Karpas-422 (cell line): ENCODE measurements at regions not wholly inside any gene's neighbourhood (a gene's known extent, or its start where the extent isn't known, plus 50 kb on each side); places are given as distances from the start of the nearest gene placed in this dataset.

ENCODE experiments used
- DNase-seq: peaks from one replicate; pipeline ENCODE4 v3.0.0-alpha.2; 2015
- H2AFZ ChIP-seq: fragments of 200-600 bp; sonication (generic); 2 replicates; pipeline ENCODE4 v1.6.1; 2014; ENCODE audit warnings: antibody characterized with exemption, low read length, mixed read lengths
- H3K27ac ChIP-seq: fragments of 200-600 bp; sonication (generic); 2 replicates; pipeline ENCODE4 v1.5.1; 2014; ENCODE audit warnings: mild to moderate bottlenecking, low read length, moderate library complexity
- H3K27me3 ChIP-seq: fragments of 200-600 bp; sonication (generic); 2 replicates; pipeline ENCODE4 v1.6.1; 2014; ENCODE audit warnings: low read length, mixed read lengths
- H3K36me3 ChIP-seq: fragments of 200-600 bp; sonication (generic); 2 replicates; pipeline ENCODE4 v1.6.1; 2014; ENCODE audit warnings: low read length, mixed read lengths; ENCODE audit not compliant: insufficient read depth
- H3K4me1 ChIP-seq: fragments of 200-600 bp; sonication (generic); 2 replicates; pipeline ENCODE4 v1.6.1; 2014; ENCODE audit warnings: mild to moderate bottlenecking, low read length, mixed read lengths
- H3K4me2 ChIP-seq: fragments of 200-600 bp; sonication (generic); 2 replicates; pipeline ENCODE4 v1.6.1; 2014; ENCODE audit warnings: low read length, low read depth, mild to moderate bottlenecking; ENCODE audit not compliant: poor library complexity, severe bottlenecking
- H3K4me3 ChIP-seq: fragments of 200-600 bp; sonication (generic); 2 replicates; pipeline ENCODE4 v1.5.1; 2014; ENCODE audit warnings: mild to moderate bottlenecking, antibody characterized with exemption, low read length, mixed read lengths
- H3K79me2 ChIP-seq: fragments of 200-600 bp; sonication (generic); 2 replicates; pipeline ENCODE4 v1.6.1; 2014; ENCODE audit warnings: mild to moderate bottlenecking, low read length, mixed read lengths
- H3K9ac ChIP-seq: fragments of 200-600 bp; sonication (generic); 2 replicates; pipeline ENCODE4 v1.6.0; 2014; ENCODE audit warnings: low read length
- H3K9me2 ChIP-seq: fragments of 200-600 bp; sonication (generic), shearing (Covaris generic); replicated peaks from 2 replicates; pipeline ENCODE4 v1.6.0; 2014; ENCODE audit warnings: mild to moderate bottlenecking, low read length, moderate library complexity; ENCODE audit not compliant: insufficient read depth
- H3K9me3 ChIP-seq: fragments of 300-700, 200-600 bp; sonication (generic); 2 replicates; pipeline ENCODE4 v1.6.1; 2014; ENCODE audit warnings: low read length, mixed read lengths
- H4K20me1 ChIP-seq: fragments of 200-600 bp; sonication (generic); 2 replicates; pipeline ENCODE4 v1.6.1; 2014; ENCODE audit warnings: mild to moderate bottlenecking, antibody characterized with exemption, low read length, low read depth; ENCODE audit not compliant: insufficient read depth

DNA sequence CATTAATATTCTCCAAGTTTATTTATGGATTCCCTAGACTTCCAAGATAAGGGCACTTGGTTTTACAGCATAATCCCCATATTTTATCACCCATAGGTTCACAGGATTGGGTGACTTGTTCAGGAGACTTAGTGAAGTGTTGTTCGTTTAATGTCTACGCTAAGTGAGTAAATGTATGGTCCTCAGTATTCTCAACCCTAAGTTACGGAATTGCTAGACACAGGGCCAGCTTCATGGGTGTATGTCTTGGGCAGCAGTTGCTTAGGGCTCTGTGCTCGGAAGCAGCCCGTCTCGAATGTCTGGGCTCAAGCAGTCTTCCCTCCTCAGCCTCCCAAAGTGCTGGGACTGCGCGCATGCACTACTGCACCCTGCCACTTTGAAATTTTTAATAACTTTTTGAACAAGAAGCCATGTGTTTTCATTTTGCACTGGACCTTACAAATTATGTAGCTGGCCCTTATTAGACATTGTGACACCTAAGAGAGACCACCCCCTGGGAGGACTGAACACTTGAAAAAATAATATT, 91.5 kb upstream of the ZNF217 start:
- Histone ChIP-seq H3K36me3 (no peaks in the 10 kb centered on the region), H3K9me2 (no peaks in the 10 kb centered on the region), H3K27ac (no peak overlapping the region), H3K9me3 (no peaks in the 10 kb centered on the region), H4K20me1 (no peaks in the 10 kb centered on the region), H3K9ac (no peak overlapping the region), H3K4me3 (no peak overlapping the region), H2AFZ (no peak overlapping the region), H3K27me3 (no peaks in the 10 kb centered on the region), H3K4me2 (no peak overlapping the region), H3K4me1 (no peaks in the 10 kb centered on the region), H3K79me2 (no peaks in the 10 kb centered on the region)
- no peak for DNase-seq

DNA sequence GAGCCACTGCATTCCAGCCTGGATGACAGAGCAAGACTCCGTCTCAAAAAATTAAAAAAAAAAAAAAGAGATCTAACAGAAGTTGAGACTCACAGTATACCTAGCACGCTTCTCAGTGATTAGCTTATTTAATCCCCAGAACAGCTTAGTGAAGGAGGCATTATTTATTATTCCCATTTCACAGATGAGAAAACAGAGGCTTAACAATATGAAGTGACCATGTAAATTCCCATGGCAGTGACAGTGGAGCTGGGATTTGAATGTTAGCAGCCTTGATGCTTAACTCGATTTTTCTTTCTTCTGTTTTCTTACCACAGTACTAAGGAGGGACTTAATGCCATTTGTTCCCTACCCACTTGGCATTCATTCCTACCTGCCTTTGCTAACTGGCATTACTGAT, 89.9 kb upstream of the ZNF217 start:
- Histone ChIP-seq H2AFZ (no peak overlapping the region), H3K36me3 (no peaks in the 10 kb centered on the region), H3K4me1 (no peaks in the 10 kb centered on the region), H3K4me2 (no peak overlapping the region), H3K9me2 (no peaks in the 10 kb centered on the region), H3K9ac (no peak overlapping the region), H3K27ac (no peak overlapping the region), H3K79me2 (no peaks in the 10 kb centered on the region), H3K4me3 (no peak overlapping the region), H3K27me3 (no peaks in the 10 kb centered on the region), H3K9me3 (no peaks in the 10 kb centered on the region), H4K20me1 (no peaks in the 10 kb centered on the region)
- no peak for DNase-seq

DNA sequence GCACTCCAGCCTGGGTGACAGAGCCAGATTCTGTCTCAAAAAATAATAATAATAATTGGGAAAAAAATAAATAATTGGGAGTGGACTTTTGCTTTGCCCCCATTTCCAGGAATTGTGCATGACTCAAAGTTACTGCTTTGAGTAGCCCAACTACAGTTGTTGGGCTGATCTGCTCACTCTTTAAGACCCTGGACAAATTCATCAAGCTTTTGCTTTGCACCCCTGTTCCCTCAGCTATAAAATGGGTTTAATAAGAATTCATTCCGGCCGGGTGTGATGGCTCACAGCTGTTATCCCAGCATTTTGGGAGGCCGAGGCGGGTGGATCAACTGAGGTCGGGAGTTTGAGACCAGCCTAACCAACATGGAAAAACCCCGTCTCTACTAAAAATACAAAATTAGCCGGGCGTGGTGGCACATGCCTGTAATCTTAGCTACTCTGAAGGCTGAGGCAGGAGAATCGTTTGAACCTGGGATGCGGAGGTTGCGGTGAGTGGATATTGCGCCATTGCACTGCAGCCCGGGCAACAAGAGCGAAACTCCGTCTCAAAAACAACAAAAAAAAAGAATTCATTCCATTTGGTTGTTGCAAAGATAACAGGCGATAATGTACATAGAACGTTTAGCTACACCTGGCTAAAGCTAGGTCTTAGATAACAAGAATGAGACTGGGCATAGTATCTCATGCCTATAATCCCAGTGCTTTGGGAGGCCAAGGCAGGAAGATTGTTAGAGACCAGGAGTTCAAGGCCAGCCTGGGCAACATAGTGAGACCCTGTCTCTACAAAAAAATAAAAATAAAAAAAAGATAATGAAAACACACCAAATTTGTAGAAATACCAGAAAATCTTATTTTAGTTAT, 87.9 kb upstream of the ZNF217 start:
- H3K9ac ChIP-seq, result no peak overlapping the region
- no peaks in the 10 kb centered on the region for H3K79me2 ChIP-seq
- H3K9me3 ChIP-seq, result no peaks in the 10 kb centered on the region
- DNase-seq, result no peak
- H3K9me2 ChIP-seq, result no peaks in the 10 kb centered on the region
- no peak overlapping the region for H3K27ac ChIP-seq
- no peaks in the 10 kb centered on the region for H3K4me1 ChIP-seq
- no peak overlapping the region for H3K4me2 ChIP-seq
- no peak overlapping the region for H2AFZ ChIP-seq
- H4K20me1 ChIP-seq, result no peaks in the 10 kb centered on the region
- H3K4me3 ChIP-seq, result no peak overlapping the region
- no peaks in the 10 kb centered on the region for H3K27me3 ChIP-seq
- H3K36me3 ChIP-seq, result no peaks in the 10 kb centered on the region

DNA sequence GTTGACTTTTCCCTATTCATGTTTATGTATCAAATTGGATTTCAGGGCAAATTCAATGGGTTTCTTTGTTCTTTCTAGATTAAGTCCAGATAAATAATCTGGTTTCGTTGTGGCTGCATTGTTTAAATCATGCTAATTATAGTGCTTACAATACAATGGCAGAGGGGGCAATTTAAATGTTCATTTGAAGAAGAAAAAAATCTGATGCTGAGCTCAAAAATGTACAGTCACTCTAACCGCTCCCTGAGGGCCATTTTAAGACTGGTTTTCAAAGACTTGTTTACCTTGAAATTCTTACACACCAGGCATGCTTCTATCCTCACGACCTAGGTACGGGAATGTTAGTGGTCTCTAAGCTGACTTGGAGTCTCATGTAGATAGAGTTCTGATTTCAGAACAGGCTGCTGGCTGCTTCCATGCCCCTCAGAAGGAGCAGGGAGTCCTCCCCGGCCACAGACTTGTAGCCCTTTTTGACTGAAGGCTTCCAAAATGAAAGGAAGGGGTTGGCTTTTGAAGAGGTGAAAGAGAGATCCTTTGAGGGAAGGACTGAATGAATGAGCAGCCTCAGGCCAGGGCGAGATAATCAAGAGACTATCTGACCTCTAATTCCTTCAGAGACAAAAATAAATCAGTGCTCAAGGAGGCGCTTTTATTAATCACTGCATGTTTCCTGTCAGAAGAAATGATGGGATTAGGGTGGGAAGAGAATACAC, 86.1 kb upstream of the ZNF217 start:
- Histone ChIP-seq H3K27me3 (no peaks in the 10 kb centered on the region), H3K4me3 (no peak overlapping the region), H3K9ac (no peak overlapping the region), H2AFZ (no peak overlapping the region), H3K9me2 (no peaks in the 10 kb centered on the region), H3K36me3 (no peaks in the 10 kb centered on the region), H3K27ac (no peak overlapping the region), H3K4me1 (no peaks in the 10 kb centered on the region), H3K9me3 (no peaks in the 10 kb centered on the region), H4K20me1 (no peaks in the 10 kb centered on the region), H3K4me2 (no peak overlapping the region), H3K79me2 (no peaks in the 10 kb centered on the region)
- no peak for DNase-seq

DNA sequence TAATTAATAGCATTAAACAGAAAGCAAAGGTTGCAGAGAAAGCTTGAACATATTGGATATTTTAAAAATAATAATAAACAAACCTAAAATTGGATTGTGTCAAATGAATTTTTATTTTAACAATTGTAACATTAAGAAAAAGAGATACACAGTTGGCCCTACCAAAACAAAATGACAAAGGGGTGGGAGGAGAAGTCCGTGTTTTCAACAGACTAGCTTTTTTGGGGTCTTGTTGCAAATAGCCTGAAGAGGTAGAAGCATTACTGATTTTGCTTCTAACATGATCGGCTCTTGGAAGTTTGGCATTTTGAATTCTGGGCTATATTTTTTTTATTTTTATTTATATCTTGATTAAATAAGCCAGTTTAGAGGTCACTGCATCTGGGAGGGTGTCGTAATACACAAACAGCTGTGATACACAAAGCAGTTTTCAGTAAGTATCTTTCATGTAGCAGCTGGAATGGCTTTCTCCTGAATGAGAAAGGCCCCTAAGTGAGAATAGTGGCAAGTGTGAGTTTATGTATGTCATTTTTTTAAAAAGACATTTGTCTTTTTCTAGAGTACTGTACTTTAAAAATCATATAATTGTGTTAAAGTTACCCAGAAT, 85.5 kb upstream of the ZNF217 start:
- H4K20me1 ChIP-seq, result no peaks in the 10 kb centered on the region
- no peaks in the 10 kb centered on the region for H3K36me3 ChIP-seq
- no peak for DNase-seq
- H3K9me3 ChIP-seq, result no peaks in the 10 kb centered on the region
- no peaks in the 10 kb centered on the region for H3K79me2 ChIP-seq
- H2AFZ ChIP-seq, result no peak overlapping the region
- no peaks in the 10 kb centered on the region for H3K9me2 ChIP-seq
- H3K4me1 ChIP-seq, result no peaks in the 10 kb centered on the region
- H3K27ac ChIP-seq, result no peak overlapping the region
- H3K27me3 ChIP-seq, result no peaks in the 10 kb centered on the region
- H3K4me3 ChIP-seq, result no peak overlapping the region
- H3K9ac ChIP-seq, result no peak overlapping the region
- H3K4me2 ChIP-seq, result no peak overlapping the region

DNA sequence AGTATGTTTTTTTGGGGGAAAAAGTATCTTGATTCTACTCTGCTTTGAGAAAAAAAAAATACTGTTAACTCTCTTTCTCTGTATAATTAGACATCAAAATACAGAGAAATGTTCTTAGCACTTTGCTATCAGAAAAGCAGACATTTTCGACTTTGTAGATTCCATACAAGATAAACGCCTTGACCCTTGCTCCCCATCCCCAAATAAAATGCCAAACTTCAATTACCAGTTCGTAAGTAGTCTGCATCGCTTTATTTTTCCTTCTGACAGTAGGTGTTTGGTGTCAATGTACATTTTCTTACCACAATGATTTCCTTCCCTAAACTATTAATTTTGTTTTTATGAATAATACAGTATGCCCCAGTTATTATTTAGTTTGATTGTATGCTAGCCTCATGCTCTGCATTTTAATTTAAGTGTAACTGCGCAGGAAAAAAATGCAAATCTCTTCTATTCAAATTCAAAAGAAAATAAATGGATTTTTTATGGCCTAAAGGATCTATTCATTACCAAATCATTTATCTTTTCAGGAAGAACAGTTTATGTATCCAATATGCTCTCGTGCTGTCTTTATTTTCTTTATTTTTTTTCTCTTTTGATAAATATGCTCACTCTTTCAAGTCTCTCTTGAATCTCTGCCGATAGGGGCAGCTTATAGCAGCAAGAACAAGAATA, 84.8 kb upstream of the ZNF217 start:
- Histone ChIP-seq H3K4me2 (no peak overlapping the region), H4K20me1 (no peaks in the 10 kb centered on the region), H3K9ac (no peak overlapping the region), H2AFZ (no peak overlapping the region), H3K9me2 (no peaks in the 10 kb centered on the region), H3K79me2 (no peaks in the 10 kb centered on the region), H3K36me3 (no peaks in the 10 kb centered on the region), H3K4me3 (no peak overlapping the region), H3K9me3 (no peaks in the 10 kb centered on the region), H3K27ac (no peak overlapping the region), H3K27me3 (no peaks in the 10 kb centered on the region), H3K4me1 (no peaks in the 10 kb centered on the region)
- DNase-seq, result no peak

DNA sequence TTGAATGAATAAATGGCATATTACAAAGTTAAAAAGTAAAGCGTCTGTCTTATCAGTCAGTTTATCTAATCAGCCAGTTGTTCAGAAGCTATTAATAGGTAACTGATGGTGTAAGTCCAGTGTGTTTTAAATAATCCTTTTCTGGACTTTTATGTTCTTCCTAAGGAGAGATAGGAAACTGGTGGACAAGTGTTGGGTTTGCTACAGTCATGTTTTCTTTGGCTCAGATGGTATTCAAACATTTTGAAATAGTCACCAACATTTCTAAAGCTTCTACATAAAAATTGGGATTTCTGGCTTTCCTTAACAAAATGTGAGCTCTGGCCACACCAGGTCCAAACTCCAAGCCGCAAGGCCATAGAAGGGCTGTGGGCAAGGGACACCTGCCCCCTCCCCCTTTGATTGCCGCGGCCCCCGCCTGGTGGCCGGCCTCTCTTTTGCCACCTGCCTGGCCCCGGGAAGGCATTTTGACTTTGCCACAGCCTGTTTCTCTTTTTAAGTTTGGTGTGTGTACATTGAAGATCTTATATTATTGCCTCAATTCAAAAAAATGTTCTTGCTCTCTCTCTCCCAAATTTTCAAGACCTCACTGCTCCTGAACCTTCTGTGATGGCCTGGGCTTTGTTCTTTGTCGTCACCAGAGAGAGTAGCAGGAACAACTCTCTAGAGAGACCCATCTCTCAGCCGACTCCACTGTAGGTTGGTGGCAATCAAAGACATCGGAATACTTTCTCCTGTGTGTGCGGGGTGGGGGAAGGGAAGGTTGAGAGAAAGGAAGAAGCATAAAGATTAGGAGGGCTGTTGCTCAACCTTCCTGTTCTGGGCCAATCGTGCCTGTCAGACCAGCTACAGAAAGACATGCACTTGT, 84.0 kb upstream of the ZNF217 start:
- Histone ChIP-seq H3K27me3 (no peaks in the 10 kb centered on the region), H3K4me2 (no peak overlapping the region), H2AFZ (no peak overlapping the region), H3K27ac (no peak overlapping the region), H3K4me1 (no peaks in the 10 kb centered on the region), H3K9ac (no peak overlapping the region), H3K36me3 (no peaks in the 10 kb centered on the region), H3K9me3 (no peaks in the 10 kb centered on the region), H3K79me2 (no peaks in the 10 kb centered on the region), H4K20me1 (no peaks in the 10 kb centered on the region), H3K9me2 (no peaks in the 10 kb centered on the region), H3K4me3 (no peak overlapping the region)
- DNase-seq, result no peak
